CD4-positive, alpha-beta T cell (primary cell): ENCODE measurements at regions not wholly inside any gene's neighbourhood (a gene's known extent, or its start where the extent isn't known, plus 50 kb on each side); places are given as distances from the start of the nearest gene placed in this dataset.

ENCODE experiments used
- ATAC-seq: fragments of 200-7000 bp; cut with Tn5 transposase; one replicate; pipeline ENCODE4 v1.10.0; 2022; ENCODE audit warnings: mild to moderate bottlenecking; ENCODE audit not compliant: poor library complexity
- CTCF ChIA-PET: fragments of 350-600 bp; sonication (Branson Sonifier 250); formaldehyde crosslinking; loops from one replicate; lab custom pipeline; 2021; ENCODE audit warnings: antibody characterized with exemption, inconsistent platforms; lab: Charles Lee
- POLR2A ChIA-PET: fragments of 350-600 bp; sonication (Branson Sonifier 250); formaldehyde crosslinking; loops from one replicate; lab custom pipeline; 2021; ENCODE audit warnings: antibody characterized with exemption, inconsistent platforms; lab: Charles Lee
- DNase-seq, 14 experiments: peaks; one replicate each; pipeline ENCODE4 v3.0.0-alpha.2; 2013 to 2020; ENCODE audit warnings: mixed read lengths in 2 of 14
- H3K27ac ChIP-seq, 2 donors: one replicate each; pipeline versions ENCODE4 v1.5.1 to v1.7.0; 2013; ENCODE audit warnings: low read length in 2 of 2, low read depth in 1 of 2, mild to moderate bottlenecking in 1 of 2
- H3K27me3 ChIP-seq, 2 experiments: 1 replicate in 1 of 2; 2 replicates in 1 of 2; pipeline versions ENCODE4 v1.6.1 to v1.7.0; 2013; ENCODE audit warnings: low read length in 2 of 2, control low read depth in 1 of 2, mild to moderate bottlenecking in 1 of 2, moderate library complexity in 1 of 2; ENCODE audit not compliant: insufficient read depth in 2 of 2, control insufficient read depth in 1 of 2
- H3K36me3 ChIP-seq: one replicate; pipeline ENCODE4 v1.6.1; 2013; ENCODE audit warnings: low read length, control low read depth; ENCODE audit not compliant: insufficient read depth
- H3K4me1 ChIP-seq: one replicate; pipeline ENCODE4 v1.6.1; 2013; ENCODE audit warnings: low read length, control low read depth; ENCODE audit not compliant: insufficient read depth
- H3K4me3 ChIP-seq: one replicate; pipeline ENCODE4 v1.5.1; 2013; ENCODE audit warnings: mild to moderate bottlenecking, low read length, moderate library complexity
- H3K9me3 ChIP-seq, 2 experiments: 1 replicate in 1 of 2; 2 replicates in 1 of 2; pipeline versions ENCODE4 v1.6.1 to v1.7.0; 2013; ENCODE audit warnings: low read length in 2 of 2, mild to moderate bottlenecking in 2 of 2, control low read depth in 1 of 2, moderate library complexity in 1 of 2; ENCODE audit not compliant: control insufficient read depth in 1 of 2, insufficient read depth in 1 of 2
- H3K27ac Mint-ChIP-seq: one replicate; pipeline ENCODE4 v1.8.0; 2020; ENCODE audit warnings: mixed read lengths
- H3K27me3 Mint-ChIP-seq: one replicate; pipeline ENCODE4 v1.8.0; 2021; ENCODE audit warnings: mixed read lengths
- H3K36me3 Mint-ChIP-seq: one replicate; pipeline ENCODE4 v1.8.0; 2021; ENCODE audit warnings: low read depth, mixed read lengths
- H3K4me1 Mint-ChIP-seq: one replicate; pipeline ENCODE4 v1.8.0; 2021; ENCODE audit warnings: low read depth, mixed read lengths
- H3K4me3 Mint-ChIP-seq: one replicate; pipeline ENCODE4 v1.8.0; 2020; ENCODE audit warnings: mild to moderate bottlenecking, mixed read lengths
- H3K9me3 Mint-ChIP-seq: one replicate; pipeline ENCODE4 v1.8.0; 2020; ENCODE audit warnings: mixed read lengths
- CTCF ChIP-seq: fragments of 200-600 bp; IDR thresholded peaks from one replicate; pipeline ENCODE4 v1.8.0; 2022; ENCODE audit warnings: antibody characterized with exemption, mild to moderate bottlenecking
- intact Hi-C, 2 experiments: fragments of 100-400 bp; cut with DNase I in 1 of 2; cut with micrococcal nuclease in 1 of 2; formaldehyde crosslinking; loops; one replicate each; pipeline versions ENCODE4 v1.15.1 to v1.9.0; 2023 to 2025; cut with DNase I, micrococcal nuclease

- POLR2A ChIA-PET, result no interaction called here
- H3K9me3 Mint-ChIP-seq, result peaks cover 3% of the 10 kb centered on the region
- no peak for TF ChIP-seq CTCF
- no peaks in the 10 kb centered on the region for H3K27me3 Mint-ChIP-seq
- H3K4me1 ChIP-seq, result peaks cover 14% of the 10 kb centered on the region
- peaks cover 28% of the 10 kb centered on the region for H3K4me1 Mint-ChIP-seq
- no peak overlapping the region for H3K27ac Mint-ChIP-seq
- DNase-seq, result no peak
- H3K36me3 ChIP-seq, result no peaks in the 10 kb centered on the region
- ATAC-seq, result no peak
- no peaks in the 10 kb centered on the region for H3K36me3 Mint-ChIP-seq
- peaks cover 0 to 4% of the 10 kb centered on the region in 2 experiments for H3K9me3 ChIP-seq
- H3K27ac ChIP-seq, result no peak overlapping the region
- no peak overlapping the region for H3K4me3 Mint-ChIP-seq
- H3K27me3 ChIP-seq, result no peaks in the 10 kb centered on the region
- CTCF ChIA-PET, result no interaction called here
- intact Hi-C loops, result no loop called here
- H3K4me3 ChIP-seq, result no peak overlapping the region
Measured at GRCh38 chr20:1710484-1710883, 52.9 kb upstream of the SIRPG start.

- Mint-ChIP-seq H3K36me3 (no peaks in the 10 kb centered on the region), H3K9me3 (peaks cover 2% of the 10 kb centered on the region), H3K27ac (peak overlapping the region; percentile 87), H3K27me3 (no peaks in the 10 kb centered on the region), H3K4me3 (peak overlapping the region; percentile 18), H3K4me1 (peaks cover 35% of the 10 kb centered on the region)
- intact Hi-C loops, result no loop called here
- Histone ChIP-seq H3K27ac (no peak overlapping the region), H3K9me3 (peaks cover 0 to 4% of the 10 kb centered on the region in 2 experiments), H3K4me1 (peaks cover 14% of the 10 kb centered on the region), H3K36me3 (no peaks in the 10 kb centered on the region), H3K4me3 (no peak overlapping the region), H3K27me3 (no peaks in the 10 kb centered on the region)
- peak; percentile 74 for ATAC-seq
- CTCF ChIA-PET, result no interaction called here
- TF ChIP-seq CTCF, result no peak
- POLR2A ChIA-PET, result interaction anchor here (1.1 to 1.2 kb wide), 3 partner anchors 24 to 42 kb away, joined by 4 to 6 read pairs (median 5); no protein-coding TSS in a partner anchor
- peak in 3 of 14 experiments; percentile 24 to 41 (median 33) for DNase-seq
Measured at GRCh38 chr20:1707588-1708449, 50.2 kb upstream of the SIRPG start.
